Stimulated activated CD8-positive, alpha-beta memory T cell treated with anti-CD3 and anti-CD28 coated beads, Interleukin-7, amount 100 ng/mL, for 1 hour (primary cell): ENCODE measurements at regions not wholly inside any gene's neighbourhood (a gene's known extent, or its start where the extent isn't known, plus 50 kb on each side); places are given as distances from the start of the nearest gene placed in this dataset.
A peak's percentile ranks its signal among the peaks of the same experiment; 100 is the strongest.

Experiments used
- DNase-seq, 2 donors: peaks; one replicate each; pipeline ENCODE4 v3.0.0-alpha.2; 2020; ENCODE audit warnings: low read depth in 2 of 2

DNA sequence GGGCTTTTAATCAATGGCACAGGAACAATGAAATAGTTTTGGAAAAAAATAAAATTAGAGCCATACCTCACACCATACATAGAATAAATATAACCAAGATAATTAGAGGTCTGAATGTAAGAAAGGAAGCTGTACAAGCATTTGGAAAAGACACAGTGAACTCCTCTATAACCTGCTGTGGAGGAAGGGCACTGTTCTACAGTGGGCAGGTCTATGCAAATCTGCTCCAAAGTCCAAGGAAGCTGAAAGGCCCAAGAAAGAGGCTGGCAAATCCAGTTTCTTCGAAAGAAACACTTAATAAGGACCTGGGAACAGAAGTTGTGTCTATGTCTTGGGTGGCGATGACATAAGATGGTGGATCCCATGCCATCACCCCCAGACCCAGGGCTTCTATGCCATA, 169.4 kb upstream of the RALGAPA2 start:
- no peak for DNase-seq

DNA sequence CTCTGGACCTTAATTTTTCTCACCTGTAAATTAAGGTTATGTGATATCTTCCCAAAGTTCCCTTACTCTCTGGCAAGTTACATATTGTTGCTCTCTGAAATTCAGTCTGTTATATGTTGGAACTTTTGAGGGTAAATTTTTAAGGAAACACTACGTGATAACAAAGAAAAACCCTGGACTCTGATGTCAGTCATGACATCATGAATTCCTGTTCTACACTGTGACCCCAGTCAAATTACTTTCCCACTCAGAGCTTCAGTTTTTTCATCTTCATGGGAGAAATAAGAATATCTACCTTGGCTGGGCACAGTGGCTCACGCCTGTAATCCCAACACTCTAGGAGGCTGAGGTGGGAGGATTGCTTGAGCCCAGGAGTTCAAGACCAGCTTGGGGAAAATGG, 164.6 kb upstream of the RALGAPA2 start:
- DNase-seq, result no peak

DNA sequence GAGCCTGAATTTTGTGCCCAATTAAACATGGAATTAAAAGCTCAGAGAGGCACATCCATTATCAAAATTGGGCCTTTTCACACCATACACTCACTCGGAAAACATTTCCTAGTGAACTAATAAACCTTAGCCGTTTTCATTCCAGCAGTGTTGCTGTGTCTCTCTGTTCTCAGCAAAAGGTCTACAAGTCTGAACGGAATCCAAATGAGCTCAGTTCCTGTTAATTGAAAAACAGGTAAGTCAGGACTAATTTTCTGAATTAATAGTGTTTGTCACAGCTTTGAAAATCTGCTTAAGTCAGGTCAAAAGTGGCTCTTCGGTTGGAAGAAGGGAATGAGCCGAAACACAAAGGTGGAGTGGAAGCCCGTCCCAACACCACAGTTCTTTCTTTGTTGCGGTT, 163.3 kb upstream of the RALGAPA2 start:
- DNase-seq, result no peak

DNA sequence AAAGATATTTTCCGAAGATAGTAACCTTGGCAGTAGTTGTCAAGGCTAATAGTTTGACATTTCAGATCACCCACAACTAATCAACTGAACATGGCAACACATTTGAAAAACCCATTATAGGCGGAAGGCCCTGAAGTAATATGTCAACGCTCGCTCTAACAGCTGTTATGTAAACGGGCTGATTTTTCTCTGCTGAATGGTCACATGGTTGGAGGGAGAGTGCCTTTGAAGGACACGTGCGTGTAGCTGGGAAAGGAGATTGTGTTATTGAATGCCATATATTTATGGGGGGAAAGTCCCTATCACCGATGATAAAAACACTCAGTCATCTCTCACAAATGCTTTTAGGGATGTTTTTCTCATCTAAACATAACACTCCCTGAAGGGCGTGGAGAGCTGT, 160.0 kb upstream of the RALGAPA2 start:
- DNase-seq, result no peak

DNA sequence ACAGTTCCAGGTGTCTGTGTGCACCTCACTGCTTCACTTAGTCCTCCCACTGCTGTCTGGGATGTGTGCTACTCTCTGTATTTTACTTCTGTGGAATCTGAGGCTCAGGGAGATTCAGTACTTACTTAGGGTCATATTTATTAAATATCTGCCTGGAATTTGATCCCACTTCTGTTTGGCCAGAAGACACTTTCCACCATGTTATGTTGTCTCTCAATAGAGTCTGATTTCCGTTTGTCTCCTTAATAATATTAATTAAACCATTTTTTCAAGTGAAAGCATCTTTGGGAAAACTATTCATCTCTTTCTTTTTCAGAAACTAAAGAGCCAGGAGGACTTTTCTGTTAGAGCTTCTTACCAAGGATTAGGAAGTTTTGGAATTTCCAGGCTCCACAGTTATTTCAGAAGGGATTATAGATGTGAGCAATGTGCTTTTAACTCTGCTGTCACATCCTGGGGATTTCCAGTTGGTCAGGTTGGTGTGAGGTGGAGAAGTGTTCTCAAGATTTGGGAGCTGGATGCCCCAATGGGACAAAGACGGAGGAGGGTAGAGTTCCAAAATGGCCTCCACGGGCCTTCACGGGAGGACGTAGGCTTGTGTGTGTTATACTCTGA, 156.8 kb upstream of the RALGAPA2 start:
- no peak for DNase-seq

DNA sequence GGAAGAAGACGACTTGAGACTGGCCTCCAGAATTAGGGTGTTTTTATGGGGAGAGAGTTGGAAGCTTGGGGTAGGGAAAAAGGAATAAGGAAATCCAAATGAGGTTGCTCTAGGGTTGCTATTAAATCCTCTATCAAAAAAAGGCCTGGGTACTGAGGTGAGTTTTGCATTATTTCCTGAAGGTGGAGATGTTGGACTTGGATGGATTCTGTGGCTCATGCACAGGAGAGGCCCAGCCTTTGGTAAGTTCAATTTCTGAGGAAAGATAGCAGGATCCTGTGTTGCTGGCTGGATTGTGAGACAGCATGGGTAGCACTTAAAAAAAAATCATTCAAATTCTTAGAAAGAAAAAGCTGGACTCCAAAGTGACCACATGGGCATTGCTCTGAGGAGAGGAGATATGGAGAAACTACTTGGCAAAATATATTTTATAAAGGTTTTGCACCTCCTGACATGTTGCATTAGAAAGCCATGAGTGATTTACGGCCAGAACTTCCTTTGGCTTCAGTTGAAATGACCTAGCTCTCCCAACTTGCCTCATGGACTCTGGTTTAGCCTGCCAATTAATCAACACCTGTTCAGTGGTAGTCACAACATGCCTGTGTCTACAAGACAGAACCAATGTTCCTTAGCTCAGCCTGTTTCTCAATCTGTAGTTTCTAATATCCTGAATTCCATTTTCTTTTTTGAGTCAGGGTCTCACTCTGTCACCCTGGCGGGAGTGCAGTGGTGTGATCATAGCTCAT, 152.1 kb upstream of the RALGAPA2 start:
- no peak for DNase-seq

DNA sequence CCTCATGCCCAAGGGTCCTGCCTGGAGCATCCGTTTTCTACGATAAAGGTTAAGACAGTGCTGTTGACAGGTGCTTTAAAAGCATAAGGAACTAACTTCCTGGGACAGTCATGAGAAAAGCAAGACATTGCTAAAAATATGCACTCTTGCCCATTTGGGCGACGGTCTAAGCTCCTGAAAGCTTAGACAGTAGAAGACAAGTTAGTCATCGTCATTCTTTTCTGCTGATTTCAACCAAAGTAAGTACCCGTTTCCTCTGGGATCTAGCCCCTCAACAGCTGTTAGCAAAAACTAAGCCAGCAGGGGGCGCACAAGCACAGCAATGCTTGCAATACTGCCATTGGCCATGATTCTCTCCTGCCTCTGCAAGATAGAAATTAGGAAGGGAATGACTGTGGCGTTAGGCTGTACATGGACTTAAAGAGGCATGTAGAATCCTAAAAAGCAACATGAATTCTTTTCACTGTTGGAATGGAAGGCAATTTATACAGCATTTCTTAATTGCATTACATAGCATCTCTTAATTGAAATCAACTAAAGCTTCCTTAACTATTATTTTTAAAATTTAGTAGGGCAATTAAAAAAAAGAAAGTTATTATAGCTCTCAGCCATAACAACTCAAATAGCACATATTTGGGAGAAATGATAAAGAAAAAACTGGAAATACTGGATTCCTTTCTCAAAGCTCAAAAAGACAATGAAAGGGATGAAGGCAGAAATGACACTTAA, 147.8 kb upstream of the RALGAPA2 start:
- DNase-seq, result peak; percentile 56 to 88

DNA sequence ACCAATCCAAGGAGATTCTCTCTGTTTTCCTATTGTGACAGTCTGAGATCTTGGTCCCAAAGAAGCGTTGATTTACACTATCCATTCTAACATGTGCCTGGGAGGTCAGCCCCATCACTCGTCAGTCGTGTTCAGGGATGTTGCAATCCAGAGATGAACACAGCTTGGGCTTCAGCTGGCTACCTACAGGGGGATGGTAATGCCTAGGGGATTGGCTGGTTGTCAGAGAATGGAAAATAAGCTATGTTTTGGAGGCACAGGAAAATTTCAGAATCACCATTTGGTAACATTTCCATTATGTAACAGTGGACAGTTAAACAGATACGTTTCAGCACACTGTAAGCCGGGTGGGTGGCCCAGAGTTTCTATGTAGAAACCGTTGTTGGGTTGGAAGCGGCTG, 147.1 kb upstream of the RALGAPA2 start:
- no peak for DNase-seq

DNA sequence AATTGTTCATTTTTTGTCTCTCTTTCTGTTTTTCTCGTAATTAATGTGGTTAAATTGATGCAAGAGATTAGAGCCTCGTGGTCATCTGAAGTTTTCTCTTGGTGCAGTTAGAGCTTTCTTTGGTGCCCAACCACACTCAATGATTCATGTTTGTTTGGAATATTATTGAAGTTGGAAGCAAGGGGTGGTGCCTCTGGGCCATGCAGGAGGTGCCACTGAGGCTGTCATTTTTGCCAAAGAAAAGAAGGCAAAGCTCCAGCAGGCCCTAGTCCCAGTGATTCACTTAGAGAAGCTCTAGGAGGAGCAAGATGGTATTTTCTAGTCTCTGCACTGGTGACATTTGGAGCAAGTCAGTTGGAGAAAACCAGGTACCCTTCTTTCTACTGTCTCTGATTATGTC, 144.5 kb upstream of the RALGAPA2 start:
- no peak for DNase-seq

DNA sequence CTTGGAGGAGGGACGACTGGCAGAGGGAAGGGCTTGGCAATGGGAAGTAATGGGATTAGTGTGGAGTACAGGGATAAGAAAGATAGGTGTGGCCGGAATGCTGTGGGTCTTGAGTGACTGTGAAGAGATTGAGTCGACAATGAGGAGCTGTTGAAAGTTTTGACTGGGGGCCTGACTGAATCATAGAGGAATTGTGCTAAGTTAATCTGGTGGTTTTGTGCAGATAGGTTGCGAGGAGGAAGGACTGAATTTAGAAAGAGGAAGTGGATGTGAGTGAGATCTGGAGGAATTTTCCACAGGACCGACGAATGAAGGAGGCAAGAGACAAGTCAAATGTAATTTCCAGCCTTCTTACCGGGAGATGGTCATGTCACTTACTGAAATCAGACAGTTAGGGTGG, 143.9 kb upstream of the RALGAPA2 start:
- no peak for DNase-seq

DNA sequence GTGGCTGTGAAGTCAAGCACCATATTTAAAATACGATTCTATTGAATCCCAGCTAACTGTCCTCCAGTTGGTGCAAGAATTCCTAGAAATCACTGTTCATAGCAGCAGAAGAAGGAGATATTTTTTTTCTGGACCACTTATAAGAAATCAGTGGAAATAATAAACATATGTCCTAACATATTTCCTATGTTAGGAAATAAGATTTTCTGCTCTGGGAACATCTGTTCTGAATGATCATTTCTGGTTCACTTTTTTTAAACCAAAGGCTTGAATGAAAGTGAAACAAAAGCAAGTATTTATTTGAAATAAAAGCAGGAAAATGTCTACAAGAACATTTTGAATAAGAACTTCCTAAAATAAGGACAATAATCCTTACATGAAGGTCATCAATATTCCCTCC, 138.9 kb upstream of the RALGAPA2 start:
- DNase-seq, result no peak

DNA sequence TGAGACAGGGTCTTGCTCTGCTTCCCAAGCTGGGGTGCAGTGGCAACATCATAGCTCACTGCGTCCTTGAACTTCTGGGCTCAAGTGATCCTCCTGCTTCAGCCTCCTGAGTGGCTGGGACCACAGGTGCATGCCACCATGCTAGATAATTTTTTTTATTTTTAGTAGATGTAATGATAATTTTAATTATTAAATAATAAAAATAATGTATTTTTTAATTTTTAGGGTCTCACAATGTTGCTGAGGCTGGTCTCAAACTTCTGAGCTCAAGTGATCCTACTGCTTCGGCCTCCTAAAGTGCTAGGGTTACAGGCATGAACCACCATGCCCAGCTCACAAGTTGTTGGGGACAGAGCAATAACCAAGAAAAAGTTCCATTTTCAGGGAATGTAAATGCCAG, 138.0 kb upstream of the RALGAPA2 start:
- no peak for DNase-seq

DNA sequence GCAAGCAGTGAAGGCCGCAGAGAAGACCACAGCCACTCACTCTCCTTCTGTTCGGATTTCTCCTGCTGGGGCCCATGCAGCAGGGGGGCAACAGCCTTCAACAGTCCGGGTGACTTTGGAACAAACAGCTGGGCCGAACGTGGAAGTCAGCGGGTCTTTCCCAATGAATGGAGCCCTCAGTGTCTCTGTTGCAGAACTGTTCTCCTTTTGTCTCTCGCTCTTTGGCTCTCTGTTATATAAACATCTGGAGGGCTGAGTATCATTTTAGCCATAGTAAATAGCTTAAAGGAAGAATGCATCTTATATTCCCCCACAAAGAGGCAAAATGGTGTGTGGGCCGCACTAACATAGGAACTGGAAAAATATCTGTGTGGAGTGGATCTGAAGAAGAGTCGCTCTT, 136.7 kb upstream of the RALGAPA2 start:
- DNase-seq, result no peak

DNA sequence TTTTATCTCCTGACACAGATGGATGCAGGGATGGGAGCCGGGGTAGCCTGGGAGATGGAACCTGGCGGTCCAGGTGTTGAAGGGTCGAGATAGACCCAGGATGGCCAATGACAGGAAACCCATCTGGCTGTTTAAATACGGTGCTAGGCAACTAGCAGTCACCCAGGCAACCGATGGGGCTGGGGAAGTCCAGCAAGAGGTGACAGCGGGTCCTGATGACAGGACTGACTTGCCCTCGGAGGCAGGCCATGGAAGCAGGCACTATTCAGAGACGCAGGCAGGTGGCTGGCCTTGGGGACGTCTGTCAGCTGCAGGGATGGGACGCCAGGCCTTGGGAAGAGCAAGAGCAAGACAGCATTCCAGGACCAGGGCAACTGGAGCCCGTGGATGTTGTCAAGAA, 135.4 kb upstream of the RALGAPA2 start:
- DNase-seq, result no peak

DNA sequence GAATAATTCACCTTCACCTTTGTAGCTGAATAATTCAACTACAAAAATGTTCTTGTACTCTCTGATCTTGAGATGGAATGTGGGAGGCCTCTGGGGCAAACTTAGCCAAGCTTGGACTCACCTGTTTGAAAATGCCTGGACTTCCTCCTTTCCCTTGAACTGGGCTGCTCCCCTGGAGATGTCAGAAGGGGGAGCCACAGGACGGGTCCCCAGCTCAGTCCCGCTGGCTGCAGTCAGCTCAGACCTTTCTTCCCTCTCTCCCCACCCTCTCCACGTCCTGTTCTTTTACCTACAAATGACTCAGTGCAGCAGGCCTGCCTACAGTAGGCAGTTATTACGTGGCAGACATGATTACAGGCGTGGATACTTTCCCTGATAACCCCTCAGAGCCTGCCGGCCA, 131.5 kb upstream of the RALGAPA2 start:
- no peak for DNase-seq

DNA sequence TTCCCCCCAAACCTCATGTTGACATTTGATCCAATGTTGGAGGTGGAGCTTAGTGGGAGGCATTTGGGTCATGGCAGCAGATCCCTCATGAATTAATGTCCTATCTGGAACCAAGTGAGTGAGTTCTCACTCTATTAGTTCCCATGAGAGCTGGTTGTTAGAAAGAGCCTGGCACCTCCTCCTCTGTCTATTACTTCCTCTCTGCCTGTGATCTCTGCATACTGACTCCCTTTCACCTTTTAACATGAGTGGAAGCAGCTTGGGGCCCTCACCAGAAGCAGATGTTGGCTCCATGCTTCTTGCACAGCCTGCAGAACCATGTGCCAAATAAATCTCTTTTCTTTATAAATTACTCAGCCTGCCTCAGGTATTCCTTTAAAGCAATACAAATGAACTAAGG, 127.3 kb upstream of the RALGAPA2 start:
- no peak for DNase-seq

DNA sequence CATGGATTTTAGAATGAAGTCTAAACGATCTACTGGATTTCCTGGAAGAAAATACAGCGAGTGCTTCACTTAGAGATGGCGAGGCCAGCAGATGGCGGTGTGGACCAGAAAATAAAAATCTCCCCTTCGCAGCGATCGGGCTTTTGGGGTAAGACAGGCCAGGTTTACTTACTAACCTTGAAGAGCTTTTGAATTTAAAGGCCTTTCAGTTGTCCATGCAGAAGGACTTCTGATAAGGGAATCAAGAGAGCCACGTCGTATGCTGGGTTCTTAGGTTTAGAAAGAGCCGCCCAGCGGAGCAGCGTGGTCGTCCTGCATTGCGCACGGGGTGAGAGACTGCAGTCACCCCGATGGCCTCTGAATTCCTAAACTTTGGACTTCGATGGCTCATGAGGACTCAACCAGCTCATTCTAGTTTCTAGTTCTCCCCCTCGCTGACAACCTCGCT, 125.2 kb upstream of the RALGAPA2 start:
- no peak for DNase-seq

DNA sequence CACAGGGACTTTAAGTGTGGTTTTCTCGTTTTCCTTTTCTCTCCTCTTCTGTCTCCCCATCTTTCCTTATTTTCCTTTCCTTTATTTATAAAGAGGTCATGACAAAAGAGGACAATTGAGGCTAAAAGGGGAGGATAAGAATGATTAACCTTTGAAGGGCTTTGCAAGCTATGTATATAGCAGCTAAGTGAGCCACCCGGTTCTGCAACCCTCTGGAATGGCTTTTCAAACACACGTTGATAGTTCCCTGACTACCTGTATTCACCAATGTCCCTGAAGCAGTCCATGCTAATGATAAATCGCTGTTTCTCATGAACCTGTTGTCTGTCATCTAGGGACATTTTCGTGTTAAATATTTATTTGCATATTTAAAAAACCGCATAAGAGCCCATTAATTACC, 124.4 kb upstream of the RALGAPA2 start:
- DNase-seq, result no peak

DNA sequence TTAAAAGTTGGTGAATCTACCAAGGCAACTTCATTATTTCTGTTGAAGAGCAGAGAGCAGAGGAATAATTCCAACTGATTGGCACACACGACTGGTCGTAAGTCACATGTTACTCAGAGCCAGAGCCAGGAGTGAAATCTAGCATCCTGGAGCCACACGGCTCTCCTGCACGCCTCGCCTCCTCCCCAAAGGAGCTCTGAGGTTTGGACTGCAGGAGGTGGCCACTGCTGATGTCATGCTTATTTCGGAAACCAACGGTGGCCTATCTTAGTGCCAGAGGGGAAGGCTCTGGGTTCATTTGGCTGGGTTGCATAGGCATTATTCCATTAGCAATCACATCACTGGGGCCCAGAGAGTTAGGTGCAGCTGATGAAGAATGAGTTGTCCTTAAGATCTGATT, 123.5 kb upstream of the RALGAPA2 start:
- no peak for DNase-seq

DNA sequence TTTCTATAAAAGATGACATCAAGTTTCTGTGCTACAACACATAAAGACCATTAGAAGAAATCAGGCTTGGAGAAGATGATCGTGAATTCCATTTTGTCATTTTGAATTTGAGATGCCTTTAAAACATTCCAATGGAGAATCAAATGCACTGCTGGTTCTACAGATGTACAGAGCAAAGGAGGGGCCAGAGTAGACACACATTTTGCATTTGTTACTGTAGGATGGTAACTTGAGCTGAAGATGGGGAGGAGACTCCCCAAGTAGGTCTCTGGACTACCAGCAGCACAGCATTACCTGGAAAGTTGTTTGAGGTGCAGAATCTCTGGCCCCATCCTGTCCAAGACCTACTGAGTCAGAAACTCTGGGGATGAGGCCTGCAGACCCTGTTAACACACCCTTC, 121.6 kb upstream of the RALGAPA2 start:
- DNase-seq, result no peak

DNA sequence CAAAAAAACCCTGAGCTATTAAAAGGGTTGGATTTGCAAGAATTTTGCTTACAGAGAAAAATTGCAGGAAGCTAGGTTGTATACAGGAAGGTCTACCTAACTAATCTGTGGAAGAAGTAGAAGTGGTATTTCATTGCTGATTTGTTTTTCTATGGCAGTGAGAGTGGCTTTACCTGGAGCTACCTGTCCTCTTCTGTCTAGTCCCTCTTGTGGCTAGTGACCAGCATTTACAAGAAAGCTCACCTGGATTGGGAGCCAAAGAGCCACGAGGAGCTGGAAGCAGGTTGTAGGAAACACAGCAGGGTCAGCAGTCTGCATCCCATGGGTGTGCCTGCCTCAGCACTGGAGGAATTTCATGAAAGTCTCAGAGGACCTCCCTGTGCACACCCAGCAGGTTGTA, 120.3 kb upstream of the RALGAPA2 start:
- no peak for DNase-seq

DNA sequence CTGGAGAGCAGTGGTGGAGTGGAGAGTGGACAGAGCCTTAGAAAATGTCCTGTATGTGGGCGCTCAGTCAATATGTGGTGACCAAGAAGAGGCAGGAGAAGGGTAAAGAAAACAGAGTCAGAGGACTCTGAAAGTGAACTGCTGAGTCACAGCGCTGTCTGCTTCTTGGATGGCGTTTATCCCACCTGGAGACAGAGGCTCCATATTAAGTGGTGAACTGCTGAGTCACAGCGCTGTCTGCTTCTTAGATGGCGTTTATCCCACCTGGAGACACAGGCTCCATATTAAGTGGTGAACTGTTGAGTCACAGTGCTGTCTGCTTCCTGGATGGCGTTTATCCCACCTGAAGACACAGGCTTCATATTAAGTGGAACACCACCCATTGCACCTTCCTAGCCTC, 119.3 kb upstream of the RALGAPA2 start:
- DNase-seq, result no peak

DNA sequence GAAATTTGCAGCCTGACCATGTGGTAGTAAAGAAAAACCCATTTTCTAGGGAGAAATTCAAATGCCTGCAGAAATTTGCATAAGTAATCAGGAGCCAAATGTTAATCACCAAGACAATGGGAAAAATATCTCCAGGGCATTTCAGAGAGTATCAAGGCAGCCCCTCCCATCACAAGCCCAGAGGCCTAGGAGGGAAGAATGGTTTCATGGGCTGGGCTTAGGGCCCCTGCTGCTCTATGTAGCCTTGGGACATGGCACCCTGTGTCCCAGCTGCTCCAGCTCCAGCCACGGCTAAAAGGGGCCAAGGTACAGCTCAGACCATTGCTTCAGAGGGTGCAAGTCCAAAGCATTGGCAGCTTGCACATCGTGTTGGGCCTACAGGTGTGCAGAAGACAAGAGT, 117.2 kb upstream of the RALGAPA2 start:
- no peak for DNase-seq
